ENCODE measurements at regions not wholly inside any gene's neighbourhood (a gene's known extent, or its start where the extent isn't known, plus 50 kb on each side); places are given as distances from the start of the nearest gene placed in this dataset.
A peak's percentile ranks its signal among the peaks of the same experiment; 100 is the strongest.

DNA sequence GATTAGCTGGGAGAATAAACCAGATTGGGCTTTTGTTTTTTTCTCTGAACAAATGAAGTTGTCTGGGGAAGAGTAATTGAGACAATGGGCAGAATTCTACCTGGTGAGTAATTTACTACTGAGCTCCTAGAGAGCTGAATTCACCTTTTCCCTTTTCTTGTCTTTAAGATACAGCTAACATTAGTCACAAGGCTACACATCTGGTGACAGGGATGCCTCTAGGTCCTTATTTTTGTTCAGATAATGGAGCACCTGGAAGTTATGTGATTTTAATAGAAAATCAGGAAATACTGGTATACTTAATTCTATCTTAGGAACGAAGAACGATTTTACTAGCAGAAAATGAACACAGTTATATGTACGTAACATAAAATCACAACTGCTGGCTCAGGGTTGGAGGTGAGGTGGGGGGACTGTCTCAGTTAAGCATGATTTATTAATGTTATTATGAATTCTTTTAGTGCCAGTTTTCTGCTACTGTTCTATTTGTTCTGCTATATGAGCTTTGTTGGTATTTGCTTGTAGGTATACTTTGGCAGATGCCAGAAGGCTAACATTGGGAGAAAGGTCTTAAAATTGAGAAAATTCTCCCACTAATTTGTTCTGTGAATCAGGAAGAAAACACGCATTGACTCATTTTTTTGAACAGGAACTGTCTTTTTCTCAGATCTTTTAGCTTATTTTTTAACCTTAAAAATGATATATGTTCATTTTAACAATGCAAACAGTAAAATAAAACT, 482.7 kb upstream of the RGS6 start:
- peak overlapping the region; percentile 33 for H3K27ac Mint-ChIP-seq (ENCODE audit: unreplicated experiment)

GRCh38 chr14:71451501-71451900, 480.7 kb upstream of the RGS6 start:
- Mint-ChIP-seq H3K9me3 (ENCODE audit: low read depth) (peaks cover 3% of the 10 kb centered on the region), H3K4me1 (ENCODE audit: low read depth) (peaks cover 32% of the 10 kb centered on the region), H3K4me3 (ENCODE audit: unreplicated experiment) (no peak overlapping the region), H3K27ac (ENCODE audit: unreplicated experiment) (no peak overlapping the region), H3K36me3 (ENCODE audit: low read depth) (peaks cover 5% of the 10 kb centered on the region), H3K27me3 (ENCODE audit: low read depth) (no peaks in the 10 kb centered on the region)
- DNase-seq (ENCODE audit: low spot score), result no peak
- TF ChIP-seq CTCF (IDR thresholded peaks at IDR 0.05), result no peak

More for the DNA sequence above, 482.7 kb upstream of the RGS6 start:
- Mint-ChIP-seq H3K4me1 (ENCODE audit: low read depth) (peaks cover 35% of the 10 kb centered on the region), H3K36me3 (ENCODE audit: low read depth) (peaks cover 5% of the 10 kb centered on the region), H3K4me3 (ENCODE audit: unreplicated experiment) (no peak overlapping the region), H3K27me3 (ENCODE audit: low read depth) (no peaks in the 10 kb centered on the region), H3K9me3 (ENCODE audit: low read depth) (peaks cover 3% of the 10 kb centered on the region)
- TF ChIP-seq CTCF (IDR thresholded peaks at IDR 0.05), result no peak
- DNase-seq (ENCODE audit: low spot score), result no peak

DNA sequence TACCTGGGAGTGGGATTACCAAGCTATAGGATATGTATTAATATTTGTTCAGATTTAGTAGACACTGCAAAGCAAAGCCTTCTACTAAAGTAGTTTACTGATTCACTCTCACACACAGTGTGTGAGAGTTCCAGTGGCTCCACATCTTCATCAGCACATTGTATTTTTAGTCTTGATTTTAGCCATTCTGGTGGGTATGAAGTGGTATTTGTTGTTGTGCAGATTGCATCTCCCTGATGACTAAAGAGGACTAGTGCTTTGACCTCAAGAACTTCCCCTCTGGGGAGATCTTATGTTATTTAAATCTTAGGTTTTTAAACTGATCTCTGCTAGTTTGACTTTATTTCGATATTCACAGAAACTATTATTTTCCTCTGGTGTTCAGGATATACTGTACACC, 479.7 kb upstream of the RGS6 start:
- Mint-ChIP-seq H3K27me3 (ENCODE audit: low read depth) (no peaks in the 10 kb centered on the region), H3K9me3 (ENCODE audit: low read depth) (peaks cover 3% of the 10 kb centered on the region), H3K27ac (ENCODE audit: unreplicated experiment) (no peak overlapping the region), H3K36me3 (ENCODE audit: low read depth) (peaks cover 5% of the 10 kb centered on the region), H3K4me3 (ENCODE audit: unreplicated experiment) (no peak overlapping the region), H3K4me1 (ENCODE audit: low read depth) (peaks cover 32% of the 10 kb centered on the region)
- no peak for DNase-seq (ENCODE audit: low spot score)
- no peak for TF ChIP-seq CTCF (IDR thresholded peaks at IDR 0.05)

DNA sequence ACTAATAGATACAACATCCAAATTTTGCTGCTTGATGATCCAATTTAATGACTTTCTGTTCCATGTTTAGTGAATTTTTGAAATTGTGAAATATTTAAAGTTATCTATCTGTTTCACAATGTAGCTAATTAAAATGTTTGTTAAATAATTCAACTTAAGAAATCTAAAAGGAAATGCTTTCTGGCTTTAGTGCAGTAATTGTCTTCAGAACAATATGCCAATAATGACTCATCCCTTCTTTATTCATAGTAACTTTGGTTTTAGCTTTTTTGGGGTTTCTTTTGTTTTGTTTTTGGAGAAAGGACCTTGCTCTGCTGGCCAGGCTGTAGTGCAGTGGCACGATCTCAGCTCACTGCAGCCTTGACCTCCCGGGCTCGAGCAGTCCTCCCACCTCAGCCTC, 479.2 kb upstream of the RGS6 start:
- TF ChIP-seq CTCF (IDR thresholded peaks at IDR 0.05), result no peak
- H3K27me3 Mint-ChIP-seq (ENCODE audit: low read depth), result no peaks in the 10 kb centered on the region
- H3K27ac Mint-ChIP-seq (ENCODE audit: unreplicated experiment), result no peak overlapping the region
- no peak for DNase-seq (ENCODE audit: low spot score)
- H3K36me3 Mint-ChIP-seq (ENCODE audit: low read depth), result peaks cover 5% of the 10 kb centered on the region
- H3K4me3 Mint-ChIP-seq (ENCODE audit: unreplicated experiment), result no peak overlapping the region
- peaks cover 3% of the 10 kb centered on the region for H3K9me3 Mint-ChIP-seq (ENCODE audit: low read depth)
- peaks cover 34% of the 10 kb centered on the region for H3K4me1 Mint-ChIP-seq (ENCODE audit: low read depth)

DNA sequence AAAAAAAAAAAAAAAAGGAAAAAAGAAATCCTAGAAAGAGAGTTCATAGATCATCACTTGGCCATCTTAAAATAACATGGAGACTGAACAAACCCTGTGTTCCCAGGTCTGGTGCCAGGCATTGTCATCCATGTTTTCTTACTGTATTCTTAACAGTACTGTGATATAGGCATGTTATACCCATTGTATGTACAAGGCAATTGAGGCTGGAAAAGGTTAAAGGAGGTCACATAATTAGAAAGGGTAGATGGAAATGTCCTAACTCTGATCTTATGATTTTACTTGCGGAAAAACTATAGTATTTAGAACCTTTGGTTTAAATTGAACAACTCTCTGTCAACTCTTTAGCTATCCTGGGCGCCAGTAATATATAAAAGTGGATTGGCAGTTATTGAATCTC, 478.2 kb upstream of the RGS6 start:
- H3K4me1 Mint-ChIP-seq (ENCODE audit: low read depth), result peaks cover 26% of the 10 kb centered on the region
- H3K27me3 Mint-ChIP-seq (ENCODE audit: low read depth), result no peaks in the 10 kb centered on the region
- peaks cover 3% of the 10 kb centered on the region for H3K36me3 Mint-ChIP-seq (ENCODE audit: low read depth)
- TF ChIP-seq CTCF (IDR thresholded peaks at IDR 0.05), result no peak
- no peak overlapping the region for H3K27ac Mint-ChIP-seq (ENCODE audit: unreplicated experiment)
- DNase-seq (ENCODE audit: low spot score), result no peak
- H3K9me3 Mint-ChIP-seq (ENCODE audit: low read depth), result peaks cover 3% of the 10 kb centered on the region
- H3K4me3 Mint-ChIP-seq (ENCODE audit: unreplicated experiment), result no peak overlapping the region
